ENCODE measurements at regions not wholly inside any gene's neighbourhood (a gene's known extent, or its start where the extent isn't known, plus 50 kb on each side); places are given as distances from the start of the nearest gene placed in this dataset.

DNA sequence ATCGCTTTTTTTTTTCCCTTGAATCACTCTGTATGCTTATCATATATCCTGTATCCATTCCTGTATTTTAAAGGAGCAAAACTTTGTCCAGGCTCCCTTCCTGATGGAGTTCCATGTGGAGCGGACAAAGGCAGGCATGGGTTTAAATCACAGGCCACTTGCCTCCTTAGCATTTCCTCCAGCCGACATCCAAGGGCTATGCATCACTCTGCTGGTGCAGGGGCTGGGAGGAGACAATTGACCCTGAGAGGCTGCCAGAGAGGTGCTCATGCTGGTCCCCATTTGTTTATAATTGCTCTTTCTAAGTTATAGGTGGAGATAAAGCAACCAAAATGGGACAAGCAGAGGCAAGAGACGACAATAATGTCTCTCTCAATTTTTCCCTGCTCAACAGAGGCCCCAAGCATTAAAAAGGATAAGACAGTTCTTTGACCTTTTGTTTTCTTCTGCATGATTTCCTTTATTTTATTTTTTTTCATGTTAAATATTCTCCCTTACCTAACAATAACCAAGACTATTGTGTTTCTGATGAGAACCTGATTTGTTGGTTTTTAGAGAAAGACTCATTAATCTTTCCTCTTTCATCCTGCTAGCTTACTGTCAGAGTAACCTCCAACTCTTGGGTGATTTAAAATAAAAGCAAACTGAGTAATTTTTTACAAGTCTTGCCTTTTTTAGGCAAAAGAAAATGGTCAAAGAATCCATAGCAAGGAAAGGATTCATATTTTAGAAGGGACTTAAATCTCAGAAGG lies 353.7 kb downstream of the ADGRL2 start:
- TF ChIP-seq, protein P1, sequence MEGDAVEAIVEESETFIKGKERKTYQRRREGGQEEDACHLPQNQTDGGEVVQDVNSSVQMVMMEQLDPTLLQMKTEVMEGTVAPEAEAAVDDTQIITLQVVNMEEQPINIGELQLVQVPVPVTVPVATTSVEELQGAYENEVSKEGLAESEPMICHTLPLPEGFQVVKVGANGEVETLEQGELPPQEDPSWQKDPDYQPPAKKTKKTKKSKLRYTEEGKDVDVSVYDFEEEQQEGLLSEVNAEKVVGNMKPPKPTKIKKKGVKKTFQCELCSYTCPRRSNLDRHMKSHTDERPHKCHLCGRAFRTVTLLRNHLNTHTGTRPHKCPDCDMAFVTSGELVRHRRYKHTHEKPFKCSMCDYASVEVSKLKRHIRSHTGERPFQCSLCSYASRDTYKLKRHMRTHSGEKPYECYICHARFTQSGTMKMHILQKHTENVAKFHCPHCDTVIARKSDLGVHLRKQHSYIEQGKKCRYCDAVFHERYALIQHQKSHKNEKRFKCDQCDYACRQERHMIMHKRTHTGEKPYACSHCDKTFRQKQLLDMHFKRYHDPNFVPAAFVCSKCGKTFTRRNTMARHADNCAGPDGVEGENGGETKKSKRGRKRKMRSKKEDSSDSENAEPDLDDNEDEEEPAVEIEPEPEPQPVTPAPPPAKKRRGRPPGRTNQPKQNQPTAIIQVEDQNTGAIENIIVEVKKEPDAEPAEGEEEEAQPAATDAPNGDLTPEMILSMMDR (IDR thresholded peaks at IDR 0.05; ENCODE audit: low read depth, low read length), result no peak
- TF ChIP-seq POLR2A (IDR thresholded peaks at IDR 0.05; ENCODE audit: extremely low read depth, insufficient read length), result no peak
- no peak for TF ChIP-seq MYC (IDR thresholded peaks at IDR 0.05; ENCODE audit: low read depth, low read length)
- no peak for TF ChIP-seq MAX (IDR thresholded peaks at IDR 0.05; ENCODE audit: low read depth, low read length)

All from NB4 (cell line).